H9 (cell line): ENCODE measurements at regions not wholly inside any gene's neighbourhood (a gene's known extent, or its start where the extent isn't known, plus 50 kb on each side); places are given as distances from the start of the nearest gene placed in this dataset.

Experiments
- DNase-seq: peaks from one replicate; pipeline ENCODE4 v3.0.0-alpha.2; 2017
- H2AFZ ChIP-seq: one replicate; pipeline ENCODE4 v1.6.1; 2013; ENCODE audit warnings: mild to moderate bottlenecking, low read length, control low read depth, moderate library complexity
- H2AK5ac ChIP-seq: 2 replicates; pipeline ENCODE4 v1.6.1; 2013; ENCODE audit warnings: low read length, control low read depth, mixed read lengths; ENCODE audit not compliant: insufficient read length
- H2BK120ac ChIP-seq: one replicate; pipeline ENCODE4 v1.6.1; 2013; ENCODE audit warnings: low read depth, mild to moderate bottlenecking, low read length, control low read depth, inconsistent platforms; ENCODE audit not compliant: poor library complexity, severe bottlenecking
- H2BK12ac ChIP-seq: 2 replicates; pipeline ENCODE4 v1.6.1; 2013; ENCODE audit warnings: low read length, control low read depth, mixed read lengths, low read depth; ENCODE audit not compliant: insufficient read length
- H2BK15ac ChIP-seq: 2 replicates; pipeline ENCODE4 v1.6.1; 2013; ENCODE audit warnings: low read depth, low read length, control low read depth
- H2BK20ac ChIP-seq: one replicate; pipeline ENCODE4 v1.6.1; 2013; ENCODE audit warnings: low read depth, mild to moderate bottlenecking, low read length, control low read depth, inconsistent platforms; ENCODE audit not compliant: poor library complexity, severe bottlenecking
- H2BK5ac ChIP-seq: 2 replicates; pipeline ENCODE4 v1.6.1; 2013; ENCODE audit warnings: low read length, control low read depth, mixed read lengths; ENCODE audit not compliant: insufficient read length
- H3K14ac ChIP-seq: 2 replicates; pipeline ENCODE4 v1.6.1; 2013; ENCODE audit warnings: low read length, control low read depth; ENCODE audit not compliant: insufficient read depth
- H3K18ac ChIP-seq: 2 replicates; pipeline ENCODE4 v1.6.1; 2013; ENCODE audit warnings: low read depth, mild to moderate bottlenecking, mixed read lengths, low read length, control low read depth; ENCODE audit not compliant: insufficient read length
- H3K23ac ChIP-seq: 2 replicates; pipeline ENCODE4 v1.6.1; 2013; ENCODE audit warnings: low read length, control low read depth, mixed read lengths, low read depth; ENCODE audit not compliant: insufficient read length
- H3K23me2 ChIP-seq: 2 replicates; pipeline ENCODE4 v1.6.1; 2013; ENCODE audit warnings: low read depth, mild to moderate bottlenecking, mixed read lengths, low read length, control low read depth; ENCODE audit not compliant: insufficient read length, poor library complexity, severe bottlenecking
- H3K27ac ChIP-seq: 2 replicates; pipeline ENCODE4 v1.5.1; 2013; ENCODE audit warnings: low read length, control low read depth, mixed read lengths, low read depth; ENCODE audit not compliant: insufficient read length
- H3K27me3 ChIP-seq: 2 replicates; pipeline ENCODE4 v1.6.1; 2013; ENCODE audit warnings: low read length, control low read depth, inconsistent platforms; ENCODE audit not compliant: insufficient read depth
- H3K4ac ChIP-seq: 2 replicates; pipeline ENCODE4 v1.6.1; 2013; ENCODE audit warnings: low read depth, mild to moderate bottlenecking, control low read depth, inconsistent platforms, low read length, moderate library complexity
- H3K4me1 ChIP-seq: 2 replicates; pipeline ENCODE4 v1.6.1; 2013; ENCODE audit warnings: low read length, control low read depth, inconsistent platforms; ENCODE audit not compliant: insufficient read depth
- H3K4me2 ChIP-seq: 2 replicates; pipeline ENCODE4 v1.6.1; 2013; ENCODE audit warnings: low read length, control low read depth, mixed read lengths; ENCODE audit not compliant: insufficient read length, insufficient read depth
- H3K56ac ChIP-seq: 2 replicates; pipeline ENCODE4 v1.6.1; 2013; ENCODE audit warnings: low read depth, mild to moderate bottlenecking, mixed read lengths, low read length, control low read depth; ENCODE audit not compliant: insufficient read length
- H3K79me1 ChIP-seq: 2 replicates; pipeline ENCODE4 v1.6.1; 2013; ENCODE audit warnings: low read depth, mild to moderate bottlenecking, moderate library complexity, low read length, control low read depth, inconsistent platforms; ENCODE audit not compliant: insufficient read depth, poor library complexity, severe bottlenecking
- H3K79me2 ChIP-seq: 2 replicates; pipeline ENCODE4 v1.6.1; 2013; ENCODE audit warnings: low read length, control low read depth, inconsistent platforms; ENCODE audit not compliant: insufficient read depth
- H3K9ac ChIP-seq: 2 replicates; pipeline ENCODE4 v1.6.1; 2013; ENCODE audit warnings: low read length, control low read depth, mixed read lengths; ENCODE audit not compliant: insufficient read length; ENCODE audit errors: extremely low read depth
- H3K9me3 ChIP-seq: one replicate; pipeline ENCODE4 v1.6.1; 2013; ENCODE audit warnings: low read depth, low read length, inconsistent platforms; ENCODE audit not compliant: control insufficient read depth
- H3T11ph ChIP-seq: one replicate; pipeline ENCODE4 v1.6.1; 2013; ENCODE audit warnings: mild to moderate bottlenecking, low read length, control low read depth, inconsistent platforms
- H4K20me1 ChIP-seq: one replicate; pipeline ENCODE4 v1.6.1; 2013; ENCODE audit not compliant: control insufficient read depth, insufficient read length, insufficient read depth
- H4K5ac ChIP-seq: 2 replicates; pipeline ENCODE4 v1.6.1; 2013; ENCODE audit warnings: low read depth, mild to moderate bottlenecking, mixed read lengths, low read length, control low read depth; ENCODE audit not compliant: insufficient read length
- H4K8ac ChIP-seq: replicated peaks from 2 replicates; pipeline ENCODE4 v1.6.1; 2013; ENCODE audit warnings: low read length, control low read depth, mixed read lengths, low read depth; ENCODE audit not compliant: insufficient read length
- H4K91ac ChIP-seq: 2 replicates; pipeline ENCODE4 v1.6.1; 2013; ENCODE audit warnings: low read depth, mild to moderate bottlenecking, moderate library complexity, mixed read lengths, low read length, control low read depth; ENCODE audit not compliant: insufficient read length
- H3K27ac Mint-ChIP-seq, 3 experiments: 2 replicates in 2 of 3; 3 replicates in 1 of 3; pipeline ENCODE4 v1.8.0; 2020 to 2021; ENCODE audit warnings: mixed read lengths in 3 of 3, mild to moderate bottlenecking in 1 of 3, moderate library complexity in 1 of 3
- H3K27me3 Mint-ChIP-seq: 2 replicates; pipeline ENCODE4 v1.8.0; 2021; ENCODE audit warnings: low read depth, mild to moderate bottlenecking, moderate library complexity, mixed read lengths
- H3K36me3 Mint-ChIP-seq, 3 experiments: 2 replicates in 2 of 3; 3 replicates in 1 of 3; pipeline ENCODE4 v1.8.0; 2020 to 2021; ENCODE audit warnings: low read depth in 3 of 3, mixed read lengths in 3 of 3; ENCODE audit not compliant: insufficient read depth in 1 of 3
- H3K4me1 Mint-ChIP-seq, 2 experiments: 2 replicates each; pipeline ENCODE4 v1.8.0; 2020; ENCODE audit warnings: mixed read lengths in 2 of 2
- H3K4me3 Mint-ChIP-seq, 2 experiments: 2 replicates in 1 of 2; 3 replicates in 1 of 2; pipeline ENCODE4 v1.8.0; 2020 to 2021; ENCODE audit warnings: mild to moderate bottlenecking in 2 of 2, mixed read lengths in 2 of 2, moderate library complexity in 1 of 2
- H3K9me3 Mint-ChIP-seq, 2 experiments: 2 replicates in 1 of 2; 3 replicates in 1 of 2; pipeline ENCODE4 v1.8.0; 2020; ENCODE audit warnings: mild to moderate bottlenecking in 2 of 2, mixed read lengths in 2 of 2, moderate library complexity in 1 of 2
- WGBS: extraction: QIAGEN DNeasy Blood & Tissue Kit; methylation state at CpG from one replicate; pipeline ENCODE4 v1.1.7; 2013; ENCODE audit warnings: missing lambda C conversion rate, low lambda C conversion rate, mixed read lengths; ENCODE audit not compliant: insufficient read length; ENCODE audit errors: extremely low coverage; 5-methylcytosine and 5-hydroxymethylcytosine counted together
- TF ChIP-seq, protein P1 (sequence below): fragments of 200-600 bp; sonication (generic); conservative IDR thresholded peaks from 3 replicates; pipeline ENCODE4 v1.8.0; 2021; ENCODE audit warnings: antibody characterized with exemption, mild to moderate bottlenecking

- H4K20me1 ChIP-seq: no peaks in the 10 kb centered on the region
- H3K9ac ChIP-seq: no peak overlapping the region
- H2BK15ac ChIP-seq: no peak overlapping the region
- H3K9me3 ChIP-seq: no peaks in the 10 kb centered on the region
- TF ChIP-seq, protein P1, sequence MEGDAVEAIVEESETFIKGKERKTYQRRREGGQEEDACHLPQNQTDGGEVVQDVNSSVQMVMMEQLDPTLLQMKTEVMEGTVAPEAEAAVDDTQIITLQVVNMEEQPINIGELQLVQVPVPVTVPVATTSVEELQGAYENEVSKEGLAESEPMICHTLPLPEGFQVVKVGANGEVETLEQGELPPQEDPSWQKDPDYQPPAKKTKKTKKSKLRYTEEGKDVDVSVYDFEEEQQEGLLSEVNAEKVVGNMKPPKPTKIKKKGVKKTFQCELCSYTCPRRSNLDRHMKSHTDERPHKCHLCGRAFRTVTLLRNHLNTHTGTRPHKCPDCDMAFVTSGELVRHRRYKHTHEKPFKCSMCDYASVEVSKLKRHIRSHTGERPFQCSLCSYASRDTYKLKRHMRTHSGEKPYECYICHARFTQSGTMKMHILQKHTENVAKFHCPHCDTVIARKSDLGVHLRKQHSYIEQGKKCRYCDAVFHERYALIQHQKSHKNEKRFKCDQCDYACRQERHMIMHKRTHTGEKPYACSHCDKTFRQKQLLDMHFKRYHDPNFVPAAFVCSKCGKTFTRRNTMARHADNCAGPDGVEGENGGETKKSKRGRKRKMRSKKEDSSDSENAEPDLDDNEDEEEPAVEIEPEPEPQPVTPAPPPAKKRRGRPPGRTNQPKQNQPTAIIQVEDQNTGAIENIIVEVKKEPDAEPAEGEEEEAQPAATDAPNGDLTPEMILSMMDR: no peak
- Mint-ChIP-seq H3K27me3 (no peaks in the 10 kb centered on the region), H3K4me1 (peaks cover 0 to 5% of the 10 kb centered on the region in 2 experiments; a peak in 1 of 4 replicates), H3K4me3 (no peak overlapping the region), H3K9me3 (no peaks in the 10 kb centered on the region), H3K36me3 (no peaks in the 10 kb centered on the region), H3K27ac (no peak overlapping the region)
- no peak overlapping the region for H3K4ac ChIP-seq
- no peak overlapping the region for H3K14ac ChIP-seq
- no peaks in the 10 kb centered on the region for H3K23me2 ChIP-seq
- H4K91ac ChIP-seq: no peak overlapping the region
- no peaks in the 10 kb centered on the region for H3K4me1 ChIP-seq
- H4K8ac ChIP-seq: no peak overlapping the region
- no peak for DNase-seq
- H3K18ac ChIP-seq: no peak overlapping the region
- no peak overlapping the region for H3K56ac ChIP-seq
- H3K4me2 ChIP-seq: no peak overlapping the region
- no peak overlapping the region for H2BK5ac ChIP-seq
- H3T11ph ChIP-seq: no peak overlapping the region
- no peak overlapping the region for H2BK20ac ChIP-seq
- no peak overlapping the region for H2AFZ ChIP-seq
- no peaks in the 10 kb centered on the region for H3K79me1 ChIP-seq
- no peaks in the 10 kb centered on the region for H3K79me2 ChIP-seq
- no peak overlapping the region for H3K23ac ChIP-seq
- WGBS: no CpG with 5 or more reads among the region's 1 CpG
- H2BK12ac ChIP-seq: no peak overlapping the region
- no peak overlapping the region for H2BK120ac ChIP-seq
- H3K27me3 ChIP-seq: no peaks in the 10 kb centered on the region
- H2AK5ac ChIP-seq: no peak overlapping the region
- no peak overlapping the region for H3K27ac ChIP-seq
- H4K5ac ChIP-seq: no peak overlapping the region
Observed at GRCh38 chr6:113313841-113314240, 543.3 kb upstream of the MARCKS start.
